HG03469 (cell line): ENCODE measurements at regions not wholly inside any gene's neighbourhood (a gene's known extent, or its start where the extent isn't known, plus 50 kb on each side); places are given as distances from the start of the nearest gene placed in this dataset.

Source experiments
- ATAC-seq: cut with Tn5 transposase; IDR thresholded peaks from one replicate; pipeline ENCODE4 v1.9.1; 2021; ENCODE audit warnings: mild to moderate bottlenecking, moderate library complexity, moderate number of reproducible peaks; ENCODE audit not compliant: unreplicated experiment

GRCh38 chr4:29005838-29006237 is 1714.3 kb upstream of the PCDH7 start:
- ATAC-seq = no peak

GRCh38 chr4:29009908-29010307 is 1710.3 kb upstream of the PCDH7 start:
- ATAC-seq = no peak

GRCh38 chr4:29013341-29013740 is 1706.8 kb upstream of the PCDH7 start:
- no peak for ATAC-seq

- no peak for ATAC-seq
Measured at GRCh38 chr4:29014555-29014954, 1705.6 kb upstream of the PCDH7 start.

- ATAC-seq = no peak
Measured at GRCh38 chr4:29033703-29034102, 1686.5 kb upstream of the PCDH7 start.

GRCh38 chr4:29037501-29037900 is 1682.7 kb upstream of the PCDH7 start:
- ATAC-seq = no peak

- ATAC-seq = no peak
Measured at GRCh38 chr4:29043411-29043810, 1676.8 kb upstream of the PCDH7 start.

GRCh38 chr4:29046186-29046585 is 1674.0 kb upstream of the PCDH7 start:
- ATAC-seq = no peak

GRCh38 chr4:29046781-29047180 is 1673.4 kb upstream of the PCDH7 start:
- no peak for ATAC-seq

- no peak for ATAC-seq
Measured at GRCh38 chr4:29047341-29048041, 1672.7 kb upstream of the PCDH7 start.

GRCh38 chr4:29051381-29051965 is 1668.7 kb upstream of the PCDH7 start:
- ATAC-seq = no peak

GRCh38 chr4:29052266-29052665 is 1667.9 kb upstream of the PCDH7 start:
- ATAC-seq = no peak

- no peak for ATAC-seq
Measured at GRCh38 chr4:29058531-29058930, 1661.6 kb upstream of the PCDH7 start.

GRCh38 chr4:29066861-29067260 is 1653.3 kb upstream of the PCDH7 start:
- ATAC-seq = no peak

GRCh38 chr4:29073571-29073970 is 1646.6 kb upstream of the PCDH7 start:
- ATAC-seq = no peak

GRCh38 chr4:29075366-29075765 is 1644.8 kb upstream of the PCDH7 start:
- no peak for ATAC-seq

- no peak for ATAC-seq
Measured at GRCh38 chr4:29079260-29079659, 1640.9 kb upstream of the PCDH7 start.

GRCh38 chr4:29081234-29081955 is 1638.8 kb upstream of the PCDH7 start:
- no peak for ATAC-seq

- ATAC-seq = no peak
Measured at GRCh38 chr4:29082684-29083083, 1637.5 kb upstream of the PCDH7 start.

GRCh38 chr4:29085748-29086147 is 1634.4 kb upstream of the PCDH7 start:
- ATAC-seq = no peak

GRCh38 chr4:29104694-29105093 is 1615.5 kb upstream of the PCDH7 start:
- no peak for ATAC-seq

- no peak for ATAC-seq
Measured at GRCh38 chr4:29113960-29114359, 1606.2 kb upstream of the PCDH7 start.
